GM18502 (cell line): ENCODE measurements at regions not wholly inside any gene's neighbourhood (a gene's known extent, or its start where the extent isn't known, plus 50 kb on each side); places are given as distances from the start of the nearest gene placed in this dataset.
"Not testable (repeated sequence)": the region's sequence is repeated elsewhere in the genome, so short reads cannot be mapped to it uniquely, and the experiment has no call there.

Experiments
- ATAC-seq: cut with Tn5 transposase; IDR thresholded peaks from one replicate; pipeline ENCODE4 v1.9.1; 2021; ENCODE audit warnings: mild to moderate bottlenecking; ENCODE audit not compliant: unreplicated experiment, poor library complexity

DNA sequence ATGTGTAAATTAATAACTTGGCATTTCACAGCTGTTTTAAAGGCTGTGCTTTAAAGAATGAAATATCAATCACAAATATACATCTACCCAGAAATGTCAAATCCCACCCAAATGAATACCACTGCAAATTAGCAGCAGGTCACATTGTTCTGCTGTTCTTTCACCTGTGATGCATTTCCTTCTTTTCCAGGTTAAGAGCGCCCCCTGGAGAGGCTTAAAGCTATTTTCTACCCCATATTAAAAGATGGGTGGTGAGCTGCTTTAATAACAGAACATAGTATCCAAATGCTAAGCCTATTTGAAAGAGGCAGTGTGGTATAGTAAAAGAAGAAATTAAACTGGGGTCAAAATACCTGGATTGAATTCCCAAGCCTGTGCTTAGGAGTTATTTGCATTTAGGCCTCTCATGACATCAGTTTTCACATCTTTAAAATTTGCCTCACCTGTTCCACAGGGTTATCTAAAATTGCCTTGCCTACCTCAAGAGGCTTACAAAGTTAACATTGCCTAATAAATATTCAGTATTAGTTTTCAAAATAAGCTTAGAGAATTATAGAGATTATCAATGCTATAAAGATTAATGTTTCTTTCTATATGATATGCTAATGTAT is 396.9 kb upstream of the SLITRK5 start:
- peak; percentile 76 for ATAC-seq

GRCh38 chr13:87280139-87280538 is 391.0 kb upstream of the SLITRK5 start:
- ATAC-seq = no peak

DNA sequence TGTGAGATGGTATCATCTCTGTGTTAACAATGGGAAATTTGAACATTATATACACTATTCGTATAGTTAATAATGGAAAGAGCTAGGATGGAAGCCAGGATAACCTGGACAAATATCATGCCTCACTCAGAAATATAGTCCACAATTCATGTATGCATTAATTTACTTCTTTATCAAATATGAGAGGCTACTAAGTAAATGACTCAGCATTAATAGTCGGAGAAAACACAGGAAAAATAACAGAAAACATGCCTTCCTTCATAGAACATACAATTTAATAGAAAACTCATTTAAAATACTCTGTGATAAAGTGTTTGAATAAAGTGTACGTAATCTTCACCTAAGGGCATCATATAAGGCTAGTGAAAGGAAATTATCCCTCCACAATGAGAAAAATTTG is 383.4 kb upstream of the SLITRK5 start:
- ATAC-seq = no peak

DNA sequence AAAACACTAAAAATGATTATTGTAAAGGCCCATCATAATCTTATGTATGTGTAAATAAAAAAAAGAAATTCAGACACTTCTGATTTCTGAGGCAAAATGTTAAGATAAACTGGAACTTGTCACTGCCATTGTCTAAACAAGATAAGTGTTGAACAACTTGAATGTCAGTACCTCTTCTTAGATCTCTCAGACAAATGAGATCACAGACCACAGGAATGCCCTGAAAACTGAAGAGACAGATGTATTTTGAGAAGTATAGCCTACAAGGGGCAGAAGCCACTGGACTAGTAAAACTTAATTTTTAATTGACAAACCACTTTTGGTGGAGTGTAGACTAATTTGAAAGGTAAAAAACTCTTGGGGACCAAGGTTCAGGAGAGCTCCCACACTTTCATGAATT is 375.5 kb upstream of the SLITRK5 start:
- ATAC-seq = no peak

DNA sequence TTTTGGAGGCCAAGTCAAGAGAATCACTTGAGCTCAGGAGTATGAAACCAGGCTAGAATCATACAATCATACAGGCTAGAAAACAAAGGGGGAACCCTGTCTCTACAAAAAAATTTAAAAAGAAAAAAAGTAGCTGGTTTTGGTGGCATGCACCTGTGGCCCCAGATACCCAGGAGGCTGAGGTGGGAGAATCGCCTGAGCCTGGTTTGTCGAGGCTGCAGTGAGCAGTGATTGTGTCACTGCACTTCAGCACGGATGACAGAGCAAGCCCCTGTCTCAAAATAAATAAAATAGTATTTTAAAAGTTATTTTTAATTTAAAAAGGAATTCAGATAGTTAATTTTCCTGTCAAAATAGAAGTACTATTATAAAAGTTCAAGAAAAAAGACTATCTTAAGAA is 369.1 kb upstream of the SLITRK5 start:
- no peak for ATAC-seq

GRCh38 chr13:87302931-87303330 is 368.2 kb upstream of the SLITRK5 start:
- no peak for ATAC-seq

DNA sequence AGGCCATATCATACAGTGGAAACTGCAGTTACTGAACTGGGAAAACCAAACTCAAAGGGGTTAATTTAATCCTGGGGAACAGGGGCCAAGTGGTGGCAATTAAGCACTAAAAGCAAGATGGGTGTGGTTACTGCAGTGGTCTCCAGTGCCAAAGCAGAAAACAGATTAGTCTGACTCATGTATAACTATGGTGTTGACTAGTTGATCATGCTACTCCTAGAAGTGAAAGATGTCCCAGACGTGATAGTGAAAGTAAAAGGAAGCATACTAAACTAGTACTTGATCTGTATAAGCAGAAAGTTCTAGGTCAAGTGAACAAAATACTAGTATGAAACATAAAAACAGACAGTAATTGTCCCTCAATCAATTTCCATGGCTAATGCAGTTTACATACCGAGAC is 360.0 kb upstream of the SLITRK5 start:
- no peak for ATAC-seq

- no peak for ATAC-seq
Observed at GRCh38 chr13:87314822-87315221, 356.3 kb upstream of the SLITRK5 start.

DNA sequence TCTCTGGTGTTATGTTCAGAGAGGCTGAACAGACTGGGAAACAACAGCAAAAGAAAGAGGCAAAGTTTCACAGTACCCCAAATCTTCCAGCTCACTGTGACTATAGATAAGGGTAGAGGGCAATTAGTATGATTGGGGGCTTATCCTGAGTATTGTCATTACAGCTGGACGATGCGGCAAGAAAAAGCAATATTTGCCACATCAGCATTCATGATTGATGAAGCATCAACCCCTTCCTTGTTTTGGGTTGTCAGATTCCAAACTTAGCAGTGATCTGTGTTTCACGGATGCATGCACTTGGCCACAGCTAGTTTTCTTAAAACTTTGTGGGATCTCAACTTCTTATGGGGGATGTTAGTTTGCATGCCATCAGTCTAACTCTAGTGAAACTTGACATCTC is 348.8 kb upstream of the SLITRK5 start:
- no peak for ATAC-seq

- no peak for ATAC-seq
Observed at GRCh38 chr13:87324558-87324957, 346.6 kb upstream of the SLITRK5 start.

- no peak for ATAC-seq
Observed at GRCh38 chr13:87331178-87331577, 340.0 kb upstream of the SLITRK5 start.

- no peak for ATAC-seq
Observed at GRCh38 chr13:87333599-87333998, 337.6 kb upstream of the SLITRK5 start.

DNA sequence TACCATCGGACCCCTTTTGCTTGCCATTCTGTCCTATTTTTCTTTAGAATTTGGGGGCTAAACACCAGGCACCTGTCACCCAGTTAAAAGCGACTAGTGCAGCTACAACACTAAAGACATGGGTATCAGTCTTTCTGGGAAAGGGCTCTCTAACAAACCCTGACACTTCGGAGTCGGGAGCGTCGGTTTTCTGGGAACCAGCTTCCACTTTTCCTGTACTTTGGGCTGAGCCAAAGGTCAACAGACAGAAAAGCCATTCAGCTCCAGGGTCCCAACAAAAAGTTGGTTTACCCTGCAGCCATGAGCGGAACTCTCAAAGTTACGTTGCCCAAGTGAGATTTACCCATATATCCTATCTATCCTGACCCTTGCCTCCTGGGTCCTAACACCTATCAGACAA is 337.0 kb upstream of the SLITRK5 start:
- no peak for ATAC-seq

DNA sequence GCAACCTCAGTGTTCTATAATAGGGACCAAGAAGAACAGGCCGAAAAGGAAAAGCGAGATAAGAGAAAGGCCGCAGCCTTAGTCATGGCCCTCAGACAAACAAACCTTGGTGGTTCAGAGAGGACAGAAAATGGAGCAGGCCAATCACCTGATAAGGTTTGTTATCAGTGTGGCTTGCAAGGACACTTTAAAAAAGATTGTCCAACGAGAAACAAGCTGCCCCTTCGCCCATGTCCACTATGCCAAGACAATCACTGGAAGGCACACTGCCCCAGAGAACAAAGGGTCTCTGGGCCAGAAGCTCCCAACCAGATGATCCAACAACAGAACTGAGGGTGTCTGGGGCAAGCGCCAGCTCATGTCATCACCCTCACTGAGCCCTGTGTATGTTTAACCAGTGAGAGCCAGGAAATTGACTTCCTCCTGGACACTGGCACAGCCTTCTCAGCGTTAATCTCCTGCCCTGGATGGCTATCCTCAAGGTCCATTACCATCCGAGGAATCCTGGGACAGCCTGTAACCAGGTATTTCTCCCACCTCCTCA is 334.8 kb upstream of the SLITRK5 start:
- not testable (repeated sequence) for ATAC-seq

DNA sequence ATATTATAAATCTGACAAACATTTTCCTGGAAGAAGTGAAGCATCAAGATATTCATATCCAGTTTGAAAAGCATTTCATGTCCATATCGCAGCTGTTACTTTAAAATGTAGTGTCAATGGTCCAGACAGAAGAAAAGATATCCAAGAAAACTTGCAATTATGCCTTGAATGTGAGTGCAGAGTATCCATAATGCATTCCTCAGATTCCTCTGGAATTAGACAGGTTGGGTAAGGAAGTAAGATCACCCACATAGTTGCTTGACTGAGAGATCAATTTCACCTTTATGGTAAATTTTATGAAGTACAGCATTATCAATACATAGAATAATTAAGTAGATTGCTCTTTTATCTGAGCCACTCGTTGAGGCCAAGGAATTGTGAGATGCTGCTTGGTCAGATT is 327.0 kb upstream of the SLITRK5 start:
- ATAC-seq = no peak

DNA sequence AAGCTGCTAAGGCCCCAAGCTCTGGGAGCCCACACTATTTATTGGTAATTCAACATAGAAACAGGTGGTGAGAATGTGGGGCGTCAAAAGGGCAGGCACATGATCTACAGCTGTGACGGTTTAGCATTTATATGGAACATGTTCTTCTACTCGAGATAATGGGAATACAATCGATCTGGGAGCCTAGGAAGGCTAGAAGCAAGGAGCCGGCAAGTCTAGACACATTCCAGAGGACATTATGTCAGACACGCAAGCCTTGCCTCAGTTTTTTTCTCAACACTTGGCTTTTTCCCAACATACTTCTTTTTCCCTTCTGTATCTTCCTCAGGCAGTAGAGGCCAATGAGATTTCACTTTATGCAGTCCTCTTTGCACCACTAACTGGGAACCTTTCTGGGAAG is 315.7 kb upstream of the SLITRK5 start:
- no peak for ATAC-seq

- ATAC-seq = no peak
Observed at GRCh38 chr13:87356314-87356713, 314.9 kb upstream of the SLITRK5 start.

- no peak for ATAC-seq
Observed at GRCh38 chr13:87358319-87358718, 312.9 kb upstream of the SLITRK5 start.

- ATAC-seq = no peak
Observed at GRCh38 chr13:87361216-87361615, 310.0 kb upstream of the SLITRK5 start.

GRCh38 chr13:87368639-87369038 is 302.5 kb upstream of the SLITRK5 start:
- ATAC-seq = no peak

GRCh38 chr13:87376081-87376480 is 295.1 kb upstream of the SLITRK5 start:
- no peak for ATAC-seq

DNA sequence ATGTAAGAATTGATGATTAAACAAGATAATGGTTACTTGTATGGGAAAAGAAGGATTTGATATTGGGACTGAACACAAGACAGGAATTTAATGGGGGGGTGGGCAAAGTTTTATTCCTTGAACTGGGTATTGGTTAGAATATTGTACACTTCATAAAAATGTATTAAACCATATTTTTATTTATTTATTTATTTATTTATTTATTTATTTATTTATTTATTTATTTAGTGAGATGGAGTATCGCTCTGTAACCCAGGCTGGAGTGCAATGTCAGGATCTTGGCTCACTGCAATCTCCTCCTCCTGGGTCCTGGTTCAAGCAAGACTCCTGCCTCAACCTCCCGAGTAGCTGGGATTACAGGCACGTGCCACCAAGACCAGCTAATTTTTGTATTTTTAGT is 287.1 kb upstream of the SLITRK5 start:
- no peak for ATAC-seq

GRCh38 chr13:87393358-87393757 is 277.8 kb upstream of the SLITRK5 start:
- ATAC-seq = no peak
